Astrocyte (in vitro differentiated cells and primary cell): ENCODE measurements at regions not wholly inside any gene's neighbourhood (a gene's known extent, or its start where the extent isn't known, plus 50 kb on each side); places are given as distances from the start of the nearest gene placed in this dataset.

Experiments used
- DNase-seq: peaks from one replicate; pipeline ENCODE4 v3.0.0-alpha.2; 2010; ENCODE audit warnings: low read depth
- FAIRE-seq: peaks from 2 replicates; lab custom pipeline; 2011; peaks lifted over from hg19 to GRCh38; lab: Jason Lieb, UNC
- H2AFZ ChIP-seq: 2 replicates; pipeline ENCODE4 v1.6.0; 2012; ENCODE audit warnings: low read depth, low read length, inconsistent platforms
- H3K27ac ChIP-seq: 2 replicates; pipeline ENCODE4 v1.5.1; 2011; ENCODE audit warnings: low read depth, low read length, inconsistent platforms
- H3K27me3 ChIP-seq: 2 replicates; pipeline ENCODE4 v1.6.0; 2011; ENCODE audit warnings: low read length, inconsistent platforms; ENCODE audit not compliant: insufficient read depth
- H3K36me3 ChIP-seq: 2 replicates; pipeline ENCODE4 v1.5.1; 2011; ENCODE audit warnings: low read length, inconsistent platforms; ENCODE audit not compliant: insufficient read depth
- H3K4me1 ChIP-seq: 2 replicates; pipeline ENCODE4 v1.5.1; 2011; ENCODE audit warnings: low read length, inconsistent platforms; ENCODE audit not compliant: insufficient read depth
- H3K4me2 ChIP-seq: 2 replicates; pipeline ENCODE4 v1.6.0; 2012; ENCODE audit warnings: low read length, inconsistent platforms
- H3K4me3 ChIP-seq: 2 replicates; pipeline ENCODE4 v1.5.1; 2011; ENCODE audit warnings: low read depth, mild to moderate bottlenecking, low read length, inconsistent platforms; ENCODE audit not compliant: insufficient read depth
- H3K79me2 ChIP-seq: 2 replicates; pipeline ENCODE4 v1.6.0; 2012; ENCODE audit warnings: mild to moderate bottlenecking, low read length, inconsistent platforms; ENCODE audit not compliant: insufficient read depth
- H3K9ac ChIP-seq: 2 replicates; pipeline ENCODE4 v1.6.0; 2012; ENCODE audit warnings: mild to moderate bottlenecking, low read length, inconsistent platforms
- H3K9me3 ChIP-seq: 2 replicates; pipeline ENCODE4 v1.5.1; 2012; ENCODE audit warnings: low read depth, mild to moderate bottlenecking, low read length, inconsistent platforms; ENCODE audit not compliant: insufficient read depth
- H4K20me1 ChIP-seq: 2 replicates; pipeline ENCODE4 v1.6.0; 2012; ENCODE audit warnings: low read length, inconsistent platforms; ENCODE audit not compliant: insufficient read depth
- H3K27ac Mint-ChIP-seq: one replicate; pipeline ENCODE4 v1.8.0; 2021; ENCODE audit warnings: mild to moderate bottlenecking, mixed read lengths; ENCODE audit not compliant: unreplicated experiment
- H3K27me3 Mint-ChIP-seq: one replicate; pipeline ENCODE4 v1.8.0; 2021; ENCODE audit warnings: low read depth, mixed read lengths; ENCODE audit not compliant: unreplicated experiment
- H3K36me3 Mint-ChIP-seq: one replicate; pipeline ENCODE4 v1.8.0; 2021; ENCODE audit warnings: low read depth, mixed read lengths; ENCODE audit not compliant: unreplicated experiment
- H3K4me1 Mint-ChIP-seq: one replicate; pipeline ENCODE4 v1.8.0; 2021; ENCODE audit warnings: low read depth, mixed read lengths; ENCODE audit not compliant: unreplicated experiment
- H3K4me3 Mint-ChIP-seq: one replicate; pipeline ENCODE4 v1.8.0; 2021; ENCODE audit warnings: mild to moderate bottlenecking, moderate library complexity, mixed read lengths; ENCODE audit not compliant: unreplicated experiment
- H3K9me3 Mint-ChIP-seq: one replicate; pipeline ENCODE4 v1.8.0; 2021; ENCODE audit warnings: mild to moderate bottlenecking, mixed read lengths; ENCODE audit not compliant: unreplicated experiment
- EZH2 ChIP-seq: IDR thresholded peaks from 2 replicates; pipeline ENCODE4 v1.6.1; 2012; ENCODE audit warnings: mild to moderate bottlenecking, low read length, inconsistent platforms; ENCODE audit not compliant: insufficient read depth
- TF ChIP-seq, protein P1 (sequence below): IDR thresholded peaks from 2 replicates; pipeline ENCODE4 v1.5.1; 2011; ENCODE audit warnings: low read depth, mild to moderate bottlenecking, inconsistent platforms, low read length, moderate library complexity; ENCODE audit not compliant: insufficient read depth

DNA sequence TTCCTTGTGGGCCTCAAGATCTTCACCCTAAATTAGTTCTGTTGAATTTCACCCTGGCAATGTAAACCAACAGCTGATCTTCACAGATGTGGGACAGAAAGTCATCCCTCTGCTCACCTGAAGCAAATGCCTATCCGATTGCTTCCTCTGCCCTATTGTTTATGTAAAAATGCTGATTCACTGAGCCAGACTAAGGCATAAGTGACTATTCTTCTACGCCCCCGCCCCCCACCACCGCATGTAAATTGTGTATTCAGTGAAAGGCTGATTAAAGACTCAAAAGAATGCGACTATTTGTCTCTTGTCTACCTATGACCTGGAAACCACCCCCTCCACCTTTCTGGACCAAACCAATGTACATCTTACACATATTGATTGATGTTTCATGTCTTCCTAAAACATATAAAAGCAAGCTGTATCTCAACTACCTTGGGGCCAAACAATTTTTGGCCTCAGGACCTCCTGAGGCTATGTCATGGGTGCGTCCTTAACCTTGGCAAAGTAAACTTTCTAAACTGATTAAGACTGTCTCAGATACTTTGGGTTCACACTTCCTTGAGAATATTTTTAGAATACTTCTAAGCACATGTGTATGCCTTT lies 129.7 kb upstream of the BOD1 start:
- peak overlapping the region; percentile 16 for H3K4me2 ChIP-seq
- H3K4me3 Mint-ChIP-seq, result peak overlapping the region; percentile 4
- no peaks in the 10 kb centered on the region for H3K36me3 ChIP-seq
- peaks cover 4% of the 10 kb centered on the region for H3K27me3 Mint-ChIP-seq
- H3K27me3 ChIP-seq, result no peaks in the 10 kb centered on the region
- no peak for FAIRE-seq
- no peak for TF ChIP-seq EZH2
- TF ChIP-seq, protein P1, sequence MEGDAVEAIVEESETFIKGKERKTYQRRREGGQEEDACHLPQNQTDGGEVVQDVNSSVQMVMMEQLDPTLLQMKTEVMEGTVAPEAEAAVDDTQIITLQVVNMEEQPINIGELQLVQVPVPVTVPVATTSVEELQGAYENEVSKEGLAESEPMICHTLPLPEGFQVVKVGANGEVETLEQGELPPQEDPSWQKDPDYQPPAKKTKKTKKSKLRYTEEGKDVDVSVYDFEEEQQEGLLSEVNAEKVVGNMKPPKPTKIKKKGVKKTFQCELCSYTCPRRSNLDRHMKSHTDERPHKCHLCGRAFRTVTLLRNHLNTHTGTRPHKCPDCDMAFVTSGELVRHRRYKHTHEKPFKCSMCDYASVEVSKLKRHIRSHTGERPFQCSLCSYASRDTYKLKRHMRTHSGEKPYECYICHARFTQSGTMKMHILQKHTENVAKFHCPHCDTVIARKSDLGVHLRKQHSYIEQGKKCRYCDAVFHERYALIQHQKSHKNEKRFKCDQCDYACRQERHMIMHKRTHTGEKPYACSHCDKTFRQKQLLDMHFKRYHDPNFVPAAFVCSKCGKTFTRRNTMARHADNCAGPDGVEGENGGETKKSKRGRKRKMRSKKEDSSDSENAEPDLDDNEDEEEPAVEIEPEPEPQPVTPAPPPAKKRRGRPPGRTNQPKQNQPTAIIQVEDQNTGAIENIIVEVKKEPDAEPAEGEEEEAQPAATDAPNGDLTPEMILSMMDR, result no peak
- no peak overlapping the region for H3K4me3 ChIP-seq
- H4K20me1 ChIP-seq, result no peaks in the 10 kb centered on the region
- H3K27ac ChIP-seq, result no peak overlapping the region
- peak overlapping the region; percentile 75 for H3K27ac Mint-ChIP-seq
- no peaks in the 10 kb centered on the region for H3K79me2 ChIP-seq
- H2AFZ ChIP-seq, result no peak overlapping the region
- peaks cover 4% of the 10 kb centered on the region for H3K4me1 ChIP-seq
- H3K4me1 Mint-ChIP-seq, result peaks cover 26% of the 10 kb centered on the region
- peak; percentile 50 for DNase-seq
- H3K9me3 Mint-ChIP-seq, result no peaks in the 10 kb centered on the region
- H3K9me3 ChIP-seq, result no peaks in the 10 kb centered on the region
- H3K9ac ChIP-seq, result no peak overlapping the region
- H3K36me3 Mint-ChIP-seq, result peaks cover 2% of the 10 kb centered on the region

- Histone ChIP-seq H3K27me3 (no peaks in the 10 kb centered on the region), H2AFZ (no peak overlapping the region), H3K27ac (no peak overlapping the region), H3K36me3 (no peaks in the 10 kb centered on the region), H3K9me3 (no peaks in the 10 kb centered on the region), H3K4me3 (no peak overlapping the region), H3K9ac (no peak overlapping the region), H4K20me1 (no peaks in the 10 kb centered on the region), H3K4me1 (peaks cover 4% of the 10 kb centered on the region), H3K79me2 (no peaks in the 10 kb centered on the region), H3K4me2 (no peak overlapping the region)
- no peak for TF ChIP-seq EZH2
- TF ChIP-seq, protein P1, result no peak
- Mint-ChIP-seq H3K9me3 (no peaks in the 10 kb centered on the region), H3K4me3 (no peak overlapping the region), H3K4me1 (peaks cover 26% of the 10 kb centered on the region), H3K36me3 (peaks cover 4% of the 10 kb centered on the region), H3K27me3 (peaks cover 11% of the 10 kb centered on the region), H3K27ac (no peak overlapping the region)
- DNase-seq, result no peak
- no peak for FAIRE-seq
These were observed 131.4 kb upstream of the BOD1 start for GRCh38 chr5:173747876-173748275.

- Histone ChIP-seq H3K9me3 (no peaks in the 10 kb centered on the region), H4K20me1 (no peaks in the 10 kb centered on the region), H3K27me3 (peaks cover 2% of the 10 kb centered on the region), H3K36me3 (no peaks in the 10 kb centered on the region), H3K4me2 (no peak overlapping the region), H2AFZ (peak overlapping the region; percentile 16), H3K79me2 (no peaks in the 10 kb centered on the region), H3K4me1 (peaks cover 4% of the 10 kb centered on the region), H3K27ac (no peak overlapping the region), H3K9ac (no peak overlapping the region), H3K4me3 (no peak overlapping the region)
- no peak for DNase-seq
- H3K4me3 Mint-ChIP-seq, result no peak overlapping the region
- no peak for FAIRE-seq
- peaks cover 3% of the 10 kb centered on the region for H3K36me3 Mint-ChIP-seq
- no peak overlapping the region for H3K27ac Mint-ChIP-seq
- peaks cover 13% of the 10 kb centered on the region for H3K27me3 Mint-ChIP-seq
- no peaks in the 10 kb centered on the region for H3K9me3 Mint-ChIP-seq
- H3K4me1 Mint-ChIP-seq, result peaks cover 6% of the 10 kb centered on the region
- TF ChIP-seq, protein P1, result no peak
- no peak for TF ChIP-seq EZH2
These were observed 134.3 kb upstream of the BOD1 start for GRCh38 chr5:173750538-173751265.
